Tibial nerve (tissue), 4 donors: ENCODE measurements at regions not wholly inside any gene's neighbourhood (a gene's known extent, or its start where the extent isn't known, plus 50 kb on each side); places are given as distances from the start of the nearest gene placed in this dataset.

ENCODE experiments used
- DNase-seq, 2 donors: peaks; one replicate each; pipeline ENCODE4 v3.0.0-alpha.2; 2019; ENCODE audit warnings: low spot score in 2 of 2
- H3K27ac ChIP-seq, 4 donors: fragments of 200-600 bp; sonication (generic) in 3 of 4; one replicate each; pipeline ENCODE4 v1.5.1; 2017 to 2019; ENCODE audit warnings: mild to moderate bottlenecking in 1 of 4
- H3K27me3 ChIP-seq, 2 donors: fragments of 200-600 bp; sonication (generic) in 1 of 2; one replicate each; pipeline versions ENCODE4 v1.5.1 to v1.6.0; 2017 to 2019
- H3K36me3 ChIP-seq, 3 donors: fragments of 200-600 bp; sonication (generic); one replicate each; pipeline ENCODE4 v1.5.1; 2018 to 2019
- H3K4me1 ChIP-seq, 4 donors: fragments of 200-600 bp; sonication (generic) in 3 of 4; one replicate each; pipeline ENCODE4 v1.5.1; 2017 to 2019
- H3K4me3 ChIP-seq, 4 donors: fragments of 200-600 bp; sonication (generic) in 3 of 4; one replicate each; pipeline ENCODE4 v1.5.1; 2017 to 2019; ENCODE audit warnings: mild to moderate bottlenecking in 1 of 4, moderate library complexity in 1 of 4
- H3K9me3 ChIP-seq, 4 donors: fragments of 200-600 bp; sonication (generic) in 3 of 4; one replicate each; pipeline ENCODE4 v1.5.1; 2017 to 2019
- CTCF ChIP-seq, 5 experiments: fragments of 200-600 bp in 3 of 5; fragments of 450-650 bp in 2 of 5; sonication (generic) in 3 of 5; IDR thresholded peaks; one replicate each; pipeline ENCODE4 v1.5.1; 2016 to 2019; ENCODE audit warnings: antibody characterized with exemption in 5 of 5, mild to moderate bottlenecking in 3 of 5, moderate library complexity in 2 of 5
- EP300 ChIP-seq, 2 donors: sonication (generic); formaldehyde crosslinking; IDR thresholded peaks; one replicate each; pipeline ENCODE4 v1.6.1; 2017; ENCODE audit warnings: antibody characterized with exemption in 2 of 2, mild to moderate bottlenecking in 1 of 2
- POLR2A ChIP-seq, 2 donors: fragments of 450-650 bp; IDR thresholded peaks; one replicate each; pipeline ENCODE4 v1.6.1; 2017; ENCODE audit warnings: antibody characterized with exemption in 2 of 2, mild to moderate bottlenecking in 2 of 2, moderate library complexity in 2 of 2
- WGBS, 2 donors: methylation state at CpG; one replicate each; pipeline ENCODE4 v1.1.5; 2018; 5-methylcytosine and 5-hydroxymethylcytosine counted together

GRCh38 chr6:19616022-19616421 lies 221.1 kb upstream of the ID4 start:
- TF ChIP-seq POLR2A (IDR thresholded peaks at IDR 0.05) (no peak), EP300 (IDR thresholded peaks at IDR 0.05) (no peak), CTCF (IDR thresholded peaks at IDR 0.05) (no peak)
- H3K36me3 ChIP-seq, result no peaks in the 10 kb centered on the region

GRCh38 chr6:19632230-19632629 lies 204.9 kb upstream of the ID4 start:
- H3K4me1 ChIP-seq, result no peaks in the 10 kb centered on the region
- DNase-seq, result no peak
- no peaks in the 10 kb centered on the region for H3K36me3 ChIP-seq
- no peaks in the 10 kb centered on the region for H3K9me3 ChIP-seq
- no peak for TF ChIP-seq EP300 (IDR thresholded peaks at IDR 0.05)
- no peak for TF ChIP-seq CTCF (IDR thresholded peaks at IDR 0.05)
- no peak for TF ChIP-seq POLR2A (IDR thresholded peaks at IDR 0.05)
- H3K27ac ChIP-seq, result no peak overlapping the region
- WGBS, 2 donors, result 80 to 84% methylated on average over 5 of the region's 5 CpGs
- H3K27me3 ChIP-seq, result no peaks in the 10 kb centered on the region
- no peak overlapping the region for H3K4me3 ChIP-seq

More at GRCh38 chr6:19616022-19616421, 221.1 kb upstream of the ID4 start:
- peaks cover 0 to 28% (median 2%) of the 10 kb centered on the region in 4 donors for H3K9me3 ChIP-seq
- no peaks in the 10 kb centered on the region for H3K27me3 ChIP-seq
- no peaks in the 10 kb centered on the region for H3K4me1 ChIP-seq
- no peak for DNase-seq
- no peak overlapping the region for H3K4me3 ChIP-seq
- H3K27ac ChIP-seq, result no peak overlapping the region

DNA sequence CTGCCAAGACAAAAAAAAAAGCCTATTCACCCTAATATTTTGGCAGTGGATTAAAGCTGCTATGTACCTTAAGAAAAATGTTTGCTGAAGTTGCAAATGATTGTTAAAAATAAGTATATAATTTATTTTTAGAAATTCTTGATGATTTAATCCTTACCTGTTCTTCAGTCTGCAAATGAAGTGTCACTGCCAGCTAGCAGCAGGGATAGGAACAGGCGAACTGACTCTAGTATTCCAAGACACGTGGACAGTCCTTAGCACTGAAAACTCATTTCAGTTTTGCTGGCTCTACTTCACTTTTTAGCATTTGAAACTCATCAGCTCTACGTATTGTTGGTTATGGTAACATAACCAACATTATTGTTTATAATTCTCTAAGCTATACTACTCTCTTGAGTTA lies 204.4 kb upstream of the ID4 start:
- H3K27ac ChIP-seq, result no peak overlapping the region
- H3K4me3 ChIP-seq, result no peak overlapping the region

DNA sequence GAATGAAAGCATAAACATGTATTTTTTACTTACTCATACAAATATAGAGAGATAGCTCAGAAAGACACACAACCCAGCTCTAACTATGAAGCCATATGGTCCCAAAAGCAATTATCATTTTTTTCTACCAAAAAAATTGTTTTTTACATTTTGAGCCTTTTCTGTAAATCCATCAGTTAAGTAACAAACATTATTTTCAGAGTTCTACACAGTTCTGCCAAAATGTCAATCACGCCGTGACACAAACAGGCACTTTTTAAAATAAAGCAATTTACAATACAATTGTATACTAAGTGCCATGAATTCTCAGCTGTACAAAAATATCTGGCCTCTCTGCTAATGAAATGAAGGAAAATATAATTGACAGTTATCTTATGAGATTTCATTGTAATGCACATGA lies 201.4 kb upstream of the ID4 start:
- no peaks in the 10 kb centered on the region for H3K27me3 ChIP-seq

More for the DNA sequence above, 204.4 kb upstream of the ID4 start:
- DNase-seq, result no peak
- WGBS, 2 donors, result 72 to 84% methylated on average over 3 of the region's 3 CpGs
- H3K36me3 ChIP-seq, result no peaks in the 10 kb centered on the region
- H3K27me3 ChIP-seq, result no peaks in the 10 kb centered on the region
- TF ChIP-seq CTCF (IDR thresholded peaks at IDR 0.05) (no peak), POLR2A (IDR thresholded peaks at IDR 0.05) (no peak), EP300 (IDR thresholded peaks at IDR 0.05) (no peak)
- no peaks in the 10 kb centered on the region for H3K4me1 ChIP-seq
- H3K9me3 ChIP-seq, result no peaks in the 10 kb centered on the region

GRCh38 chr6:19637010-19637409 lies 200.2 kb upstream of the ID4 start:
- no peak overlapping the region for H3K27ac ChIP-seq
- no peak for DNase-seq
- no peaks in the 10 kb centered on the region for H3K9me3 ChIP-seq
- H3K36me3 ChIP-seq, result no peaks in the 10 kb centered on the region
- H3K27me3 ChIP-seq, result no peaks in the 10 kb centered on the region
- TF ChIP-seq CTCF (IDR thresholded peaks at IDR 0.05) (no peak), EP300 (IDR thresholded peaks at IDR 0.05) (no peak), POLR2A (IDR thresholded peaks at IDR 0.05) (no peak)
- 75 to 81% methylated on average over 1 of the region's 1 CpG for WGBS, 2 donors
- no peak overlapping the region for H3K4me3 ChIP-seq
- H3K4me1 ChIP-seq, result no peaks in the 10 kb centered on the region

More for the DNA sequence above, 201.4 kb upstream of the ID4 start:
- H3K4me1 ChIP-seq, result no peaks in the 10 kb centered on the region
- 69 to 83% methylated on average over 2 of the region's 2 CpGs for WGBS, 2 donors
- no peaks in the 10 kb centered on the region for H3K9me3 ChIP-seq
- no peak for DNase-seq
- no peak overlapping the region for H3K4me3 ChIP-seq
- no peak for TF ChIP-seq EP300 (IDR thresholded peaks at IDR 0.05)
- no peak for TF ChIP-seq POLR2A (IDR thresholded peaks at IDR 0.05)
- TF ChIP-seq CTCF (IDR thresholded peaks at IDR 0.05), result no peak
- no peak overlapping the region for H3K27ac ChIP-seq
- no peaks in the 10 kb centered on the region for H3K36me3 ChIP-seq
